ENCODE measurements at regions not wholly inside any gene's neighbourhood (a gene's known extent, or its start where the extent isn't known, plus 50 kb on each side); places are given as distances from the start of the nearest gene placed in this dataset.

GRCh38 chr14:106187216-106187615 is 660.8 kb downstream of the TMEM121 start:
- no peak for TF ChIP-seq TAF1 (IDR thresholded peaks at IDR 0.05; ENCODE audit: low read depth)
- TF ChIP-seq ZBTB7A (IDR thresholded peaks at IDR 0.05; ENCODE audit: low read depth) = no peak
- no peak for TF ChIP-seq REST (IDR thresholded peaks at IDR 0.05; ENCODE audit: low read depth)
- TF ChIP-seq, protein P1, sequence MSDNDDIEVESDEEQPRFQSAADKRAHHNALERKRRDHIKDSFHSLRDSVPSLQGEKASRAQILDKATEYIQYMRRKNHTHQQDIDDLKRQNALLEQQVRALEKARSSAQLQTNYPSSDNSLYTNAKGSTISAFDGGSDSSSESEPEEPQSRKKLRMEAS (IDR thresholded peaks at IDR 0.05) = no peak
- no peak for TF ChIP-seq CREB1 (IDR thresholded peaks at IDR 0.05; ENCODE audit: low read depth)
- no peak for TF ChIP-seq TEAD4 (IDR thresholded peaks at IDR 0.05)
- TF ChIP-seq FOXM1 (IDR thresholded peaks at IDR 0.05; ENCODE audit: borderline replicate concordance, low read depth) = no peak
- no peak for TF ChIP-seq CEBPB (IDR thresholded peaks at IDR 0.05)
- TF ChIP-seq NFIC (IDR thresholded peaks at IDR 0.05) = no peak
- no peak for TF ChIP-seq USF1 (IDR thresholded peaks at IDR 0.05)
- no peak for TF ChIP-seq RAD21 (IDR thresholded peaks at IDR 0.05; ENCODE audit: low read depth)
- TF ChIP-seq TCF12 (IDR thresholded peaks at IDR 0.05; ENCODE audit: low read depth) = no peak
- no peak for TF ChIP-seq YY1 (IDR thresholded peaks at IDR 0.05; ENCODE audit: low read depth)
- no peak for TF ChIP-seq EGR1 (IDR thresholded peaks at IDR 0.05)
- no peak for TF ChIP-seq EP300 (IDR thresholded peaks at IDR 0.05; ENCODE audit: borderline replicate concordance)

- TF ChIP-seq EP300 (IDR thresholded peaks at IDR 0.05; ENCODE audit: borderline replicate concordance) (no peak), FOXM1 (IDR thresholded peaks at IDR 0.05; ENCODE audit: borderline replicate concordance, low read depth) (no peak), TCF12 (IDR thresholded peaks at IDR 0.05; ENCODE audit: low read depth) (no peak), CEBPB (IDR thresholded peaks at IDR 0.05) (no peak), TAF1 (IDR thresholded peaks at IDR 0.05; ENCODE audit: low read depth) (no peak), CREB1 (IDR thresholded peaks at IDR 0.05; ENCODE audit: low read depth) (no peak), TEAD4 (IDR thresholded peaks at IDR 0.05) (no peak), REST (IDR thresholded peaks at IDR 0.05; ENCODE audit: low read depth) (no peak), NFIC (IDR thresholded peaks at IDR 0.05) (no peak), YY1 (IDR thresholded peaks at IDR 0.05; ENCODE audit: low read depth) (no peak), EGR1 (IDR thresholded peaks at IDR 0.05) (no peak), ZBTB7A (IDR thresholded peaks at IDR 0.05; ENCODE audit: low read depth) (no peak), RAD21 (IDR thresholded peaks at IDR 0.05; ENCODE audit: low read depth) (no peak), USF1 (IDR thresholded peaks at IDR 0.05) (no peak)
- TF ChIP-seq, protein P1 (IDR thresholded peaks at IDR 0.05) = no peak
These were observed 672.7 kb downstream of the TMEM121 start for GRCh38 chr14:106199097-106199496.

GRCh38 chr14:106200541-106201315 is 674.3 kb downstream of the TMEM121 start:
- TF ChIP-seq RAD21 (IDR thresholded peaks at IDR 0.05; ENCODE audit: low read depth) (no peak), TAF1 (IDR thresholded peaks at IDR 0.05; ENCODE audit: low read depth) (no peak), NFIC (IDR thresholded peaks at IDR 0.05) (no peak), CREB1 (IDR thresholded peaks at IDR 0.05; ENCODE audit: low read depth) (no peak)

DNA sequence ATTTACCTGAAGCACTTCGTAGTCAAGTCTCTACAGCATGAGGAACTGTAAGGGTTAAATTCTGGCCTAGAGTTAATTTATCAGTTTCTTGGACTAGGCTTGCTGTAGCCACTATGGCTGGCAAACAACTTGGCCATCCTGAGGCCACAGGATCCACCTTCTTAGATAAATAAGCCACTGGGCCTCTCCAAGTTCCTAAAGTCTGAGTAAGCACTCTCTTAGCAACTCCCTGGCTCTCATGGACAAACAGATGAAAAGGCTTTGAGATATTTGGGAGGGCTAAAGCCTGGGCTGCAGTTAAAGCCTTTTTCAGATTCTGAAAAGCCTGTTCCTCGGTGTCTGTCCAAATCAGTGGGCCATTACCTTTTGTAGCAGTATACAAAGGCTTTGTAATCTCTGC is 675.0 kb downstream of the TMEM121 start:
- TF ChIP-seq CREB1 (IDR thresholded peaks at IDR 0.05; ENCODE audit: low read depth) = no peak

DNA sequence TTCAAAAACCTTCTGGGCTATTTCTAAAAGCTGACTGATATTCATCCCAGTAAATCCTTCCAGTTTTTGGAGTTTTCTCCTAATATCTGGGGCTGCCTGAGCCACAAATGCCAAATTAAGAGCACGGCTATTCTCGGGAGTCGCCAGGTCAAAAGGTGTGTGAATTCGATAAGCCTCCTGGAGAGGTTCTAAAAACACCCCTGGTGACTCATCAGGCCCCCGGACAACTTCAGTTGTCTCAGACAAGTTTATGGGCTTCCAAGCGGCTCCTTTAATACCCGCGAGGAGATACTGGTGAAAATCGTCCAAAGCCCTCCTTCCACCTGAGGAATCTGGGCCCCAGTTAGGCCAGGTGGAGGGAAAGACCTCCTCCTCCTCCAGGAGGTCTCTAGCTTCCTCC is 677.1 kb downstream of the TMEM121 start:
- no peak for TF ChIP-seq REST (IDR thresholded peaks at IDR 0.05; ENCODE audit: low read depth)
- no peak for TF ChIP-seq CREB1 (IDR thresholded peaks at IDR 0.05; ENCODE audit: low read depth)
